Nephron progenitor cell (in vitro differentiated cells): ENCODE measurements at regions not wholly inside any gene's neighbourhood (a gene's known extent, or its start where the extent isn't known, plus 50 kb on each side); places are given as distances from the start of the nearest gene placed in this dataset.
"Not testable (repeated sequence)": the region's sequence is repeated elsewhere in the genome, so short reads cannot be mapped to it uniquely, and the experiment has no call there.

Source experiments
- DNase-seq: peaks from one replicate; pipeline ENCODE4 v3.0.0; 2021
- H3K27ac Mint-ChIP-seq: 2 replicates; pipeline ENCODE4 v1.8.0; 2021; ENCODE audit warnings: mild to moderate bottlenecking, moderate library complexity, mixed read lengths
- H3K27me3 Mint-ChIP-seq: 2 replicates; pipeline ENCODE4 v1.8.0; 2021; ENCODE audit warnings: mild to moderate bottlenecking, low read depth, mixed read lengths; ENCODE audit not compliant: poor library complexity
- H3K36me3 Mint-ChIP-seq: 2 replicates; pipeline ENCODE4 v1.8.0; 2021; ENCODE audit warnings: low read depth, mixed read lengths
- H3K4me1 Mint-ChIP-seq: 2 replicates; pipeline ENCODE4 v1.8.0; 2021; ENCODE audit warnings: mixed read lengths
- H3K4me3 Mint-ChIP-seq: 2 replicates; pipeline ENCODE4 v1.8.0; 2021; ENCODE audit warnings: mild to moderate bottlenecking, moderate library complexity, mixed read lengths
- H3K9me3 Mint-ChIP-seq: 2 replicates; pipeline ENCODE4 v1.8.0; 2021; ENCODE audit warnings: mild to moderate bottlenecking, moderate library complexity, mixed read lengths
- TF ChIP-seq, protein P1 (sequence below): fragments of 200-600 bp; sonication (generic); IDR thresholded peaks from 2 replicates; pipeline ENCODE4 v1.5.0; 2021; ENCODE audit warnings: antibody characterized with exemption

DNA sequence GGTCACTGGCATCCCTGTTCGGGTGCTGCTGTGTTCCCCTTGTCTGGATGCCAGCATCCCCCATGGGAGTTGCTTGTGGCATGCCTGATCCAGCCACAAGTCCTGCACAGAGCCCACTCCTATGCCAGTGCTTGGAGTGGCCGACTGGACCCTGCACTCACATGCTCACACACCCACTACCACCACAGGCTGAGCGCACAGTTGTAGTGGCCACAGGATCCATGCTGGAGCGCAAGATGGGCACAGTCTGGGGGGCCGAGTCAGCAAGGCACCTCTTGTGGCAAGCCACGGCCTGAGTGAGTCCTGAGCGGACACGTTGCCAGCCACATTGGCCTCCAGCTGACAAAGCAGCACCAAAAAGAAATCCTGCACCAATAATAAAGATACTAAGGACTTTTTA lies 661.6 kb upstream of the TMPRSS15 start:
- Mint-ChIP-seq H3K27ac (no peak overlapping the region), H3K4me3 (no peak overlapping the region), H3K27me3 (no peaks in the 10 kb centered on the region), H3K36me3 (no peaks in the 10 kb centered on the region), H3K9me3 (no peaks in the 10 kb centered on the region), H3K4me1 (no peaks in the 10 kb centered on the region)
- no peak for DNase-seq
- TF ChIP-seq, protein P1, sequence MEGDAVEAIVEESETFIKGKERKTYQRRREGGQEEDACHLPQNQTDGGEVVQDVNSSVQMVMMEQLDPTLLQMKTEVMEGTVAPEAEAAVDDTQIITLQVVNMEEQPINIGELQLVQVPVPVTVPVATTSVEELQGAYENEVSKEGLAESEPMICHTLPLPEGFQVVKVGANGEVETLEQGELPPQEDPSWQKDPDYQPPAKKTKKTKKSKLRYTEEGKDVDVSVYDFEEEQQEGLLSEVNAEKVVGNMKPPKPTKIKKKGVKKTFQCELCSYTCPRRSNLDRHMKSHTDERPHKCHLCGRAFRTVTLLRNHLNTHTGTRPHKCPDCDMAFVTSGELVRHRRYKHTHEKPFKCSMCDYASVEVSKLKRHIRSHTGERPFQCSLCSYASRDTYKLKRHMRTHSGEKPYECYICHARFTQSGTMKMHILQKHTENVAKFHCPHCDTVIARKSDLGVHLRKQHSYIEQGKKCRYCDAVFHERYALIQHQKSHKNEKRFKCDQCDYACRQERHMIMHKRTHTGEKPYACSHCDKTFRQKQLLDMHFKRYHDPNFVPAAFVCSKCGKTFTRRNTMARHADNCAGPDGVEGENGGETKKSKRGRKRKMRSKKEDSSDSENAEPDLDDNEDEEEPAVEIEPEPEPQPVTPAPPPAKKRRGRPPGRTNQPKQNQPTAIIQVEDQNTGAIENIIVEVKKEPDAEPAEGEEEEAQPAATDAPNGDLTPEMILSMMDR: no peak

GRCh38 chr21:19076031-19076430 lies 672.4 kb upstream of the TMPRSS15 start:
- H3K27ac Mint-ChIP-seq: no peak overlapping the region
- TF ChIP-seq, protein P1: no peak
- no peak overlapping the region for H3K4me3 Mint-ChIP-seq
- no peaks in the 10 kb centered on the region for H3K36me3 Mint-ChIP-seq
- no peaks in the 10 kb centered on the region for H3K4me1 Mint-ChIP-seq
- H3K27me3 Mint-ChIP-seq: no peaks in the 10 kb centered on the region
- H3K9me3 Mint-ChIP-seq: peaks cover 36% of the 10 kb centered on the region
- no peak for DNase-seq

DNA sequence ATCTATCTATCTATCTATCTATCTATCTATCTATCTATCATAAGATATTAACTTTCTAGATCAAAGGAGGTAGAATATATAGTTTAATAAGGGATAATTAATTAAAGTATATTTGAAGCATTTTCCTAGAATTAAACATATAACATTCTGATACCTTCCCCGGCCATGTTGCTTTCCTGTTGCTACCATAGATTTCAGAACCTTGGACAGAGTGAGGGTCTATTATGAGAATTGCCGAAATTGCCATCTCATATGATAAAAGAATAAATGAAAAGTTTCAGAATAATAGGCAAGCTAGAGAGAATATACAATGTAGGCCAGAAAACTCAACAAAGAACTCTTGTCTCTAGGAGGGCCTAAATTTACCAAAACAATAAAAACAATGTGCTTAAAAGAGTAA lies 706.1 kb upstream of the TMPRSS15 start:
- Mint-ChIP-seq H3K27me3 (no peaks in the 10 kb centered on the region), H3K4me1 (no peaks in the 10 kb centered on the region)

DNA sequence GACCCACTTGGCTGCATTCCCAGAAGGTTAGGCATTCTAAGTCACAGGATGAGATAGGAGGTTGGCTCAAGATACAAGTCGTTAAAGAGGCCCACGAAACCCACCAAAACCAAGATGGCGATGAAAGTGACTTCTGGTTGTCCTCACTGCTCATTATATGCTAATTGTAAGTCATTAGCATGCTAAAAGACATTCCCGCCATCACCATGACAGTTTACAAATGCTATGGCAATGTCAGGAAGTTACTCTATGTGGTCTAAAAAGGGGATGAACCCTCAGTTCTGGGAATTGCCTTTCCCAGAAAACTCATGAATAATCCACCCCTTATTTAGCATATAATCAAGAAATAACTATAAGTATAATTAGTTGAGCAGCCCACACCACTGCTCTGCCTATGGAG lies 715.7 kb upstream of the TMPRSS15 start:
- H3K9me3 Mint-ChIP-seq, H3K36me3 Mint-ChIP-seq, H3K4me1 Mint-ChIP-seq, DNase-seq, H3K27ac Mint-ChIP-seq, H3K4me3 Mint-ChIP-seq, H3K27me3 Mint-ChIP-seq: not testable (repeated sequence)

More for the DNA sequence above, 706.1 kb upstream of the TMPRSS15 start:
- Mint-ChIP-seq H3K27ac (no peak overlapping the region), H3K9me3 (no peaks in the 10 kb centered on the region), H3K4me3 (no peak overlapping the region), H3K36me3 (no peaks in the 10 kb centered on the region)
- TF ChIP-seq, protein P1: no peak
- no peak for DNase-seq

GRCh38 chr21:19120591-19120990 lies 717.0 kb upstream of the TMPRSS15 start:
- no peak for DNase-seq
- Mint-ChIP-seq H3K4me3 (no peak overlapping the region), H3K27me3 (no peaks in the 10 kb centered on the region), H3K4me1 (no peaks in the 10 kb centered on the region), H3K27ac (no peak overlapping the region), H3K9me3 (no peaks in the 10 kb centered on the region), H3K36me3 (no peaks in the 10 kb centered on the region)
- TF ChIP-seq, protein P1: no peak

GRCh38 chr21:19122356-19122755 lies 718.8 kb upstream of the TMPRSS15 start:
- H3K9me3 Mint-ChIP-seq: no peaks in the 10 kb centered on the region
- H3K27ac Mint-ChIP-seq: no peak overlapping the region
- no peaks in the 10 kb centered on the region for H3K36me3 Mint-ChIP-seq
- TF ChIP-seq, protein P1: no peak
- no peak for DNase-seq
- no peaks in the 10 kb centered on the region for H3K4me1 Mint-ChIP-seq
- H3K27me3 Mint-ChIP-seq: no peaks in the 10 kb centered on the region
- no peak overlapping the region for H3K4me3 Mint-ChIP-seq
